Endothelial cell of umbilical vein (primary cell): ENCODE measurements at regions not wholly inside any gene's neighbourhood (a gene's known extent, or its start where the extent isn't known, plus 50 kb on each side); places are given as distances from the start of the nearest gene placed in this dataset.
"Not testable (repeated sequence)": the region's sequence is repeated elsewhere in the genome, so short reads cannot be mapped to it uniquely, and the experiment has no call there.

Experiments
- BruUV-seq: library from RNA; stranded (reverse); fragments of 400-500 nt; replicated peaks from 2 replicates; lab custom pipeline; 2021; lab: Mats Ljungman, UMichigan
- CTCF ChIA-PET: fragments of 300-600, 350-600 bp; sonication (Branson Sonifier 250); formaldehyde crosslinking; loops from one replicate; lab custom pipeline; 2021; ENCODE audit warnings: antibody characterized with exemption, inconsistent platforms; lab: Charles Lee
- POLR2A ChIA-PET: fragments of 300-600, 350-600 bp; sonication (Branson Sonifier 250); formaldehyde crosslinking; loops from one replicate; lab custom pipeline; 2021; ENCODE audit warnings: antibody characterized with exemption, inconsistent platforms; lab: Charles Lee
- DNase-seq: peaks from one replicate; pipeline ENCODE4 v3.0.0-alpha.2; 2011; ENCODE audit warnings: low read depth, low spot score
- FAIRE-seq: peaks from 2 replicates; lab custom pipeline; 2011; peaks lifted over from hg19 to GRCh38; lab: Jason Lieb, UNC
- H2AFZ ChIP-seq: 2 replicates; pipeline ENCODE4 v1.6.0; 2012; ENCODE audit warnings: low read depth, low read length, control low read depth, inconsistent platforms
- H3K27ac ChIP-seq: 2 replicates; pipeline ENCODE4 v1.5.1; 2011; ENCODE audit warnings: low read depth, mild to moderate bottlenecking, control low read depth, low read length, moderate library complexity; ENCODE audit not compliant: insufficient read depth
- H3K27me3 ChIP-seq, 2 experiments: 2 replicates each; pipeline versions ENCODE4 v1.6.0 to v1.6.1; 2011; ENCODE audit warnings: low read length in 2 of 2, mixed read lengths in 1 of 2; ENCODE audit not compliant: control insufficient read depth in 2 of 2, insufficient read depth in 2 of 2
- H3K36me3 ChIP-seq, 2 experiments: 2 replicates in 1 of 2; 3 replicates in 1 of 2; pipeline ENCODE4 v1.5.1; 2011; ENCODE audit warnings: low read length in 2 of 2, mild to moderate bottlenecking in 1 of 2, moderate library complexity in 1 of 2; ENCODE audit not compliant: control insufficient read depth in 2 of 2, insufficient read depth in 2 of 2; ENCODE audit errors: extremely low read depth in 1 of 2
- H3K4me1 ChIP-seq: 3 replicates; pipeline ENCODE4 v1.5.1; 2011; ENCODE audit warnings: mild to moderate bottlenecking, low read length; ENCODE audit not compliant: control insufficient read depth, insufficient read depth; ENCODE audit errors: extremely low read depth
- H3K4me2 ChIP-seq: 2 replicates; pipeline ENCODE4 v1.6.1; 2011; ENCODE audit warnings: low read length, control low read depth, mixed read lengths; ENCODE audit not compliant: insufficient read depth
- H3K4me3 ChIP-seq, 3 experiments: fragments of 200-600 bp in 1 of 3; sonication (generic), shearing (Covaris generic) in 1 of 3; replicated peaks in 1 of 3; 2 replicates each; pipeline ENCODE4 v1.5.1; 2011 to 2016; ENCODE audit warnings: control low read depth in 3 of 3, low read length in 3 of 3, mild to moderate bottlenecking in 2 of 3, inconsistent platforms in 1 of 3, low read depth in 1 of 3, moderate library complexity in 1 of 3; ENCODE audit not compliant: insufficient read depth in 1 of 3
- H3K79me2 ChIP-seq: 2 replicates; pipeline ENCODE4 v1.6.0; 2012; ENCODE audit warnings: low read length, inconsistent platforms; ENCODE audit not compliant: control insufficient read depth, insufficient read depth
- H3K9ac ChIP-seq: replicated peaks from 2 replicates; pipeline ENCODE3; 2011; ENCODE audit warnings: low read length, control low read depth; ENCODE audit not compliant: insufficient read depth; ENCODE audit errors: extremely low read depth
- H3K9me1 ChIP-seq: replicated peaks from 3 replicates; pipeline ENCODE4 v1.6.0; 2011; ENCODE audit warnings: mild to moderate bottlenecking, low read length; ENCODE audit not compliant: control insufficient read depth, insufficient read depth; ENCODE audit errors: extremely low read depth
- H3K9me3 ChIP-seq: replicated peaks from 2 replicates; pipeline ENCODE4 v1.5.1; 2012; ENCODE audit warnings: low read length, inconsistent platforms; ENCODE audit not compliant: control insufficient read depth, insufficient read depth
- H4K20me1 ChIP-seq: replicated peaks from 2 replicates; pipeline ENCODE3; 2011; ENCODE audit warnings: mild to moderate bottlenecking, low read length; ENCODE audit not compliant: control insufficient read depth, insufficient read depth; ENCODE audit errors: extremely low read depth
- CTCF ChIP-seq, 2 donors: IDR thresholded peaks; 1 replicate in 1 of 2; 2 replicates in 1 of 2; pipeline ENCODE4 v1.5.1; 2011; ENCODE audit warnings: low read length in 2 of 2, mild to moderate bottlenecking in 2 of 2, moderate library complexity in 2 of 2, control low read depth in 1 of 2, inconsistent platforms in 1 of 2, low read depth in 1 of 2; ENCODE audit not compliant: insufficient read depth in 1 of 2; ENCODE audit errors: extremely low read depth in 1 of 2
- EZH2 ChIP-seq: IDR thresholded peaks from 2 replicates; pipeline ENCODE4 v1.6.1; 2012; ENCODE audit warnings: borderline replicate concordance, low read depth, mild to moderate bottlenecking, moderate library complexity, low read length, inconsistent platforms; ENCODE audit not compliant: severe bottlenecking
- FOS ChIP-seq: IDR thresholded peaks from 2 replicates; pipeline ENCODE4 v1.6.1; 2011; ENCODE audit warnings: mild to moderate bottlenecking, low read length, moderate library complexity, borderline replicate concordance; ENCODE audit not compliant: insufficient read depth
- GATA2 ChIP-seq: IDR thresholded peaks from 2 replicates; pipeline ENCODE4 v1.7.0; 2011; ENCODE audit warnings: low read depth, mild to moderate bottlenecking, moderate library complexity, mixed read lengths, low read length; ENCODE audit not compliant: insufficient read length, insufficient read depth
- JUN ChIP-seq: IDR thresholded peaks from 2 replicates; pipeline ENCODE4 v1.6.1; 2011; ENCODE audit warnings: borderline replicate concordance, low read depth; ENCODE audit not compliant: insufficient read length, insufficient read depth
- MAX ChIP-seq: IDR thresholded peaks from 2 replicates; pipeline ENCODE4 v1.6.1; 2011; ENCODE audit not compliant: insufficient read depth, insufficient read length
- MYC ChIP-seq: IDR thresholded peaks from one replicate; pipeline ENCODE4 v1.6.1; 2011; ENCODE audit warnings: mild to moderate bottlenecking, low read depth, low read length
- POLR2A ChIP-seq: IDR thresholded peaks from 2 replicates; pipeline ENCODE4 v1.6.1; 2012; ENCODE audit warnings: low read depth, mild to moderate bottlenecking, control low read depth, low read length
- POLR2AphosphoS5 ChIP-seq: IDR thresholded peaks from 2 replicates; pipeline ENCODE4 v1.6.1; 2012; ENCODE audit warnings: low read depth, mild to moderate bottlenecking, control low read depth, low read length, moderate library complexity; ENCODE audit not compliant: insufficient read depth
- dilution Hi-C: fragments of 300-500 bp; cut with MboI; formaldehyde crosslinking; loops from one replicate; pipeline ENCODE4 v1.15.0; 2019; ENCODE audit warnings: low sequenced_read_pairs; ENCODE audit not compliant: extremely low pct_ligation_motif_present
- intact Hi-C: fragments of 100-400 bp; cut with micrococcal nuclease; formaldehyde crosslinking; loops from one replicate; pipeline ENCODE4 v1.10.0; 2022

DNA sequence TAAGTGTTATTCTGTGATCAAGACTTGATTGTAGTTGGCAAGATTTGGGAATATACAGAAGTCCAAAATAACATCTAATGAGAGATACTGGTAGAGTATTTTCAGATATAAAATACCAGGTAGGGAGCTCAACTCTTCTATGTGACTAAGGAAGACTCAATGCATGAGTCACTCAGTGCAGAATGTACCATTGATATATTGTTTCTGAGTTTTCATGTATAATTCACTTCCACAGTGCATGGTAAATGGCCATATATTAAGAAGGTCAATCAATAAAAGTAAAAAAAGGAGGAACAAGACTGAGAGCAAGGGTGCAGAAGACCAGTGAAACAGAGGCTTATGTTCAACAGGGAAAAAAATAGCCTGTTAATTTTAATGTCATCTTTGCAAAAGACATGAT, 1387.9 kb downstream of the CDH8 start:
- no peaks in the 10 kb centered on the region for H3K4me1 ChIP-seq
- H3K36me3 ChIP-seq, result no peaks in the 10 kb centered on the region
- no peak for TF ChIP-seq JUN
- TF ChIP-seq CTCF (IDR thresholded peaks at IDR 0.05; ENCODE audit: extremely low read depth in 1 of 2, insufficient read depth in 1 of 2, low read depth in 1 of 2, low read length in 2 of 2), result no peak
- TF ChIP-seq EZH2, result no peak
- TF ChIP-seq MYC, result no peak
- TF ChIP-seq MAX, result no peak
- no peak for TF ChIP-seq FOS
- no peak for TF ChIP-seq POLR2AphosphoS5
- no peak for TF ChIP-seq POLR2A
- no peak for TF ChIP-seq GATA2
- FAIRE-seq, result no peak
- intact Hi-C loops (no loop called here), dilution Hi-C loops (no loop called here)
- no peaks in the 10 kb centered on the region for H3K27me3 ChIP-seq
- peaks cover 7% of the 10 kb centered on the region for H3K9me3 ChIP-seq
- no peak overlapping the region for H3K27ac ChIP-seq
- ChIA-PET CTCF (no interaction called here), POLR2A (no interaction called here)
- H3K9ac ChIP-seq, result no peak overlapping the region
- H3K4me2 ChIP-seq, result no peak overlapping the region
- no peak overlapping the region for H2AFZ ChIP-seq
- H3K79me2 ChIP-seq, result no peaks in the 10 kb centered on the region
- H3K4me3 ChIP-seq, result no peak overlapping the region
- DNase-seq, result no peak
- BruUV-seq, result no TSS peak
- H3K9me1 ChIP-seq, result no peaks in the 10 kb centered on the region
- H4K20me1 ChIP-seq, result no peaks in the 10 kb centered on the region

DNA sequence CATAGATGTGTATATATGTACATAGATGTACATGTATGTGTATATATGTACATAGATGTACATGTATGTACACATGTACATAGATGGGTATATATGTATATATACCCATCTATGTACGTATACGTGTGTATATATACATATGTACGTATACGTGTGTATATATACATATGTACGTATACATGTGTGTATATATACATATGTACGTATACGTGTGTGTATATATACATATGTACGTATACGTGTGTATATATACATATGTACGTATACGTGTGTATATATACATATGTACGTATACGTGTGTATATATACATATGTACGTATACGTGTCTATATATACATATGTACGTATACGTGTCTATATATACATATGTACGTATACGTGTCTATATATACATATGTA, 1388.8 kb downstream of the CDH8 start:
- H3K9me1 ChIP-seq, H4K20me1 ChIP-seq, H2AFZ ChIP-seq, FAIRE-seq, H3K4me3 ChIP-seq, intact Hi-C loops, H3K9ac ChIP-seq, POLR2A ChIA-PET, H3K4me1 ChIP-seq, H3K9me3 ChIP-seq, H3K79me2 ChIP-seq, BruUV-seq, H3K27ac ChIP-seq, CTCF ChIA-PET, H3K36me3 ChIP-seq, H3K27me3 ChIP-seq, H3K4me2 ChIP-seq, dilution Hi-C loops, DNase-seq: not testable (repeated sequence)
